Heart right ventricle (tissue), 16 donors: ENCODE measurements at regions not wholly inside any gene's neighbourhood (a gene's known extent, or its start where the extent isn't known, plus 50 kb on each side); places are given as distances from the start of the nearest gene placed in this dataset.
A peak's percentile ranks its signal among the peaks of the same experiment; 100 is the strongest.

Experiments used
- ATAC-seq, 8 donors: fragments of 200-7000 bp; cut with Tn5 transposase; one replicate each; pipeline ENCODE4 v1.9.1; 2020; ENCODE audit warnings: mild to moderate bottlenecking in 8 of 8, moderate library complexity in 8 of 8, moderate number of reproducible peaks in 1 of 8
- DNase-seq, 2 donors: peaks; one replicate each; pipeline ENCODE4 v3.0.0-alpha.2; 2020
- H3K27ac ChIP-seq, 10 donors: fragments of 200-600 bp; sonication (generic) in 2 of 10; one replicate each; pipeline versions ENCODE4 v1.5.0 to v1.8.0; 2020 to 2022; ENCODE audit warnings: mild to moderate bottlenecking in 3 of 10
- H3K27me3 ChIP-seq, 7 donors: fragments of 200-600 bp; one replicate each; pipeline ENCODE4 v1.8.0; 2021 to 2022; ENCODE audit warnings: mild to moderate bottlenecking in 2 of 7
- H3K36me3 ChIP-seq, 9 donors: fragments of 200-600 bp; sonication (generic) in 1 of 9; one replicate each; pipeline versions ENCODE4 v1.5.0 to v1.8.0; 2020 to 2022; ENCODE audit warnings: mild to moderate bottlenecking in 2 of 9
- H3K4me1 ChIP-seq, 9 donors: fragments of 200-600 bp; sonication (generic) in 1 of 9; one replicate each; pipeline versions ENCODE4 v1.5.0 to v1.8.0; 2020 to 2022; ENCODE audit warnings: mild to moderate bottlenecking in 4 of 9
- H3K4me3 ChIP-seq, 10 donors: fragments of 200-600 bp; sonication (generic) in 2 of 10; one replicate each; pipeline versions ENCODE4 v1.5.0 to v1.8.0; 2020 to 2022; ENCODE audit warnings: mild to moderate bottlenecking in 7 of 10, moderate library complexity in 2 of 10
- H3K9me3 ChIP-seq, 11 donors: fragments of 200-600 bp in 10 of 11; sonication (generic) in 2 of 11; one replicate each; pipeline versions ENCODE4 v1.5.0 to v1.8.0; 2013 to 2022; ENCODE audit warnings: mild to moderate bottlenecking in 2 of 11, control low read depth in 1 of 11, moderate library complexity in 1 of 11
- CTCF ChIP-seq, 9 donors: fragments of 200-600 bp; sonication (generic) in 2 of 9; IDR thresholded peaks; one replicate each; pipeline versions ENCODE4 v1.5.0 to v1.8.0; 2021 to 2022; ENCODE audit warnings: antibody characterized with exemption in 9 of 9, mild to moderate bottlenecking in 5 of 9, moderate library complexity in 1 of 9
- WGBS, 2 donors: extraction: QIAGEN DNeasy Blood & Tissue Kit; methylation state at CpG; one replicate each; pipeline ENCODE4 v1.1.7; 2013; ENCODE audit warnings: inconsistent platforms in 1 of 2; 5-methylcytosine and 5-hydroxymethylcytosine counted together
- intact Hi-C, 10 donors: fragments of 100-400 bp; cut with DNase I; formaldehyde crosslinking; loops; one replicate each; pipeline versions ENCODE4 v1.11.1 to v1.14.2; 2022
- donor health status: Arrhythmogenic right ventricular cardiomyopathy.
- donor health status: ischemic (EF 13 %, LVEDD 7.1; RV severe dilation, severe dysfunction).
- donor health status: healthy with polysubstance abuse.
- donor health status: DM: no; HTN: yes; CAD: no.
- donor health status: DM: no; HTN: no; CAD: no.
- donor health status: ischemic (EF 25% LVEDD 6.9; RV normal size, moderate dysfunction).
- donor health status: ischemic (EF 25% LVEDD 5.7; RV mildly dilated, moderate dysfunction).
- donor health status: healthy.
- donor health status: DM: yes; HTN: yes; CAD: no.
- donor health status: Ischemic cardiomyopathy.
- donor health status: ischemic (EF 35%, LVEDD 5.7; RV mildly dilated, moderate dysfunction).
- donor health status: nonischemic (EF 11% LVEDD 7.7; RV severe dilation, severe dysfunction).
- donor health status: DM: yes; HTN: yes; CAD: no.
- donor health status: PGD.
- donor health status: ischemic (EF 29% LVEDD 5.4; RV normal size, mild dysfunction).
- donor health status: nonischemic (EF 23%, LVEDD 6.1; RV moderate dilation, normal function).

GRCh38 chr12:46433829-46434228 is 61.3 kb upstream of the SLC38A2 start:
- peaks cover 0 to 34% (median 28%) of the 10 kb centered on the region in 9 donors for H3K4me1 ChIP-seq
- WGBS, 2 donors = 96 to 98% methylated on average over 3 of the region's 3 CpGs
- intact Hi-C loops = loop anchor here in 2 of 10 donors (5.0 to 10.0 kb wide), 2 partner anchors 47 to 49 kb away; no protein-coding TSS in a partner anchor
- no peaks in the 10 kb centered on the region for H3K36me3 ChIP-seq
- H3K27ac ChIP-seq = no peak overlapping the region
- H3K4me3 ChIP-seq = no peak overlapping the region
- no peak for ATAC-seq
- H3K27me3 ChIP-seq = no peaks in the 10 kb centered on the region
- H3K9me3 ChIP-seq = no peaks in the 10 kb centered on the region
- no peak for TF ChIP-seq CTCF (IDR thresholded peaks at IDR 0.05)
- DNase-seq = no peak

GRCh38 chr12:46432325-46432724 is 59.8 kb upstream of the SLC38A2 start:
- ATAC-seq (no peak), DNase-seq (no peak)
- H3K27me3 ChIP-seq = no peaks in the 10 kb centered on the region
- WGBS, 2 donors = 67 to 72% methylated on average over 6 of the region's 6 CpGs
- no peak overlapping the region for H3K4me3 ChIP-seq
- intact Hi-C loops = loop anchor here in 2 of 10 donors (5.0 to 10.0 kb wide), 2 partner anchors 45 to 48 kb away; no protein-coding TSS in a partner anchor
- H3K36me3 ChIP-seq = no peaks in the 10 kb centered on the region
- TF ChIP-seq CTCF (IDR thresholded peaks at IDR 0.05) = no peak
- peaks cover 0 to 34% (median 28%) of the 10 kb centered on the region in 9 donors for H3K4me1 ChIP-seq
- no peaks in the 10 kb centered on the region for H3K9me3 ChIP-seq
- H3K27ac ChIP-seq = peak overlapping the region in 9 of 10 donors; percentile 8 to 83 (median 69)

GRCh38 chr12:46430340-46430948 is 57.9 kb upstream of the SLC38A2 start:
- Histone ChIP-seq H3K27ac (peak overlapping the region in 8 of 10 donors; percentile 49 to 83 (median 71)), H3K4me1 (peaks cover 0 to 34% (median 28%) of the 10 kb centered on the region in 9 donors), H3K9me3 (peaks cover 0 to 10% (median 0%) of the 10 kb centered on the region in 11 donors), H3K36me3 (no peaks in the 10 kb centered on the region), H3K27me3 (no peaks in the 10 kb centered on the region), H3K4me3 (no peak overlapping the region)
- DNase-seq (peak in 1 of 2 donors; percentile 16), ATAC-seq (peak in 7 of 8 donors; percentile 54 to 86 (median 76))
- no peak for TF ChIP-seq CTCF (IDR thresholded peaks at IDR 0.05)
- intact Hi-C loops = loop anchor here in 3 of 10 donors (2.0 to 10.0 kb wide), 3 partner anchors 42 to 46 kb away; no protein-coding TSS in a partner anchor
- WGBS, 2 donors = 45 to 68% methylated on average over 2 of the region's 2 CpGs
